Activated naive CD4-positive, alpha-beta T cell treated with anti-CD3 and anti-CD28 coated beads for 36 hours (primary cell): ENCODE measurements at regions not wholly inside any gene's neighbourhood (a gene's known extent, or its start where the extent isn't known, plus 50 kb on each side); places are given as distances from the start of the nearest gene placed in this dataset.
"Not testable (repeated sequence)": the region's sequence is repeated elsewhere in the genome, so short reads cannot be mapped to it uniquely, and the experiment has no call there.

Experiments used
- CTCF ChIA-PET: fragments of 350-600 bp; sonication (Branson Sonifier 250); formaldehyde crosslinking; loops from one replicate; lab custom pipeline; 2021; ENCODE audit warnings: antibody characterized with exemption; lab: Charles Lee
- DNase-seq: peaks from one replicate; pipeline ENCODE4 v3.0.0-alpha.2; 2020
- H3K27ac Mint-ChIP-seq: one replicate; pipeline ENCODE4 v1.8.0; 2021; ENCODE audit warnings: mild to moderate bottlenecking, mixed read lengths
- H3K27me3 Mint-ChIP-seq: one replicate; pipeline ENCODE4 v1.8.0; 2021; ENCODE audit warnings: low read depth, mixed read lengths
- H3K36me3 Mint-ChIP-seq: one replicate; pipeline ENCODE4 v1.8.0; 2021; ENCODE audit warnings: low read depth, mixed read lengths
- H3K4me1 Mint-ChIP-seq: one replicate; pipeline ENCODE4 v1.8.0; 2021; ENCODE audit warnings: low read depth, mixed read lengths
- H3K4me3 Mint-ChIP-seq: one replicate; pipeline ENCODE4 v1.8.0; 2021; ENCODE audit warnings: mild to moderate bottlenecking, moderate library complexity, mixed read lengths
- H3K9me3 Mint-ChIP-seq: one replicate; pipeline ENCODE4 v1.8.0; 2021; ENCODE audit warnings: mixed read lengths
- intact Hi-C: fragments of 100-400 bp; cut with micrococcal nuclease; formaldehyde crosslinking; loops from one replicate; pipeline ENCODE4 v1.15.1; 2023

DNA sequence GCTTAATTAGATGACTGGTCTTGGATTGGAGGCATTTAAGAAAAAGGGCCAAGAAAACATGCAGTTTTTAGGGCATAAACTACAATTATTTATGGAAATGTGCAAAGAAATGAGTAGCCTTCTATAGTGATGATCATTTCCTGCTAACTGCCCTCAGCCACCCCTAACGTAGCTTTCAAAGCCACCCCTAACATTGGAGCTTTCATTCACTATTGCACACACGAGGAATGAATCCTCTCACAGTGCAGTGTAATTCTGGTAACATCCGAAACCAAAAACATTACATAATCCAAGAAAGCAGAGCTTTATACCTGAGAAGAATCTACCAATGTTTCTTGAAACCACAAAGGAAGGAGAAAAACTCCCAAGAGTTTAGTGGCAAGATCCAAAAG lies 1003.6 kb downstream of the TMEM121 start:
- no peak for DNase-seq
- intact Hi-C loops = no loop called here
- CTCF ChIA-PET = interaction anchor here (0.6 to 5.2 kb wide), 19 partner anchors 9 to 135 kb away, joined by 3 to 35 read pairs (median 5); no protein-coding TSS in a partner anchor
- no peak overlapping the region for H3K4me3 Mint-ChIP-seq
- no peaks in the 10 kb centered on the region for H3K36me3 Mint-ChIP-seq
- peaks cover 3% of the 10 kb centered on the region for H3K4me1 Mint-ChIP-seq
- H3K27ac Mint-ChIP-seq = no peak overlapping the region
- peaks cover 11% of the 10 kb centered on the region for H3K27me3 Mint-ChIP-seq
- peaks cover 1% of the 10 kb centered on the region for H3K9me3 Mint-ChIP-seq

- no peak overlapping the region for H3K27ac Mint-ChIP-seq
- no peaks in the 10 kb centered on the region for H3K36me3 Mint-ChIP-seq
- CTCF ChIA-PET = interaction anchor here (0.5 to 5.2 kb wide), 26 partner anchors 8 to 505 kb away, joined by 3 to 35 read pairs (median 4); no protein-coding TSS in a partner anchor
- peaks cover 1% of the 10 kb centered on the region for H3K9me3 Mint-ChIP-seq
- peaks cover 16% of the 10 kb centered on the region for H3K27me3 Mint-ChIP-seq
- peaks cover 3% of the 10 kb centered on the region for H3K4me1 Mint-ChIP-seq
- intact Hi-C loops = no loop called here
- H3K4me3 Mint-ChIP-seq = no peak overlapping the region
- peak; percentile 53 for DNase-seq
These were observed 1004.2 kb downstream of the TMEM121 start for GRCh38 chr14:106530423-106531107.

- intact Hi-C loops, H3K36me3 Mint-ChIP-seq, H3K9me3 Mint-ChIP-seq, H3K4me1 Mint-ChIP-seq, H3K4me3 Mint-ChIP-seq, H3K27ac Mint-ChIP-seq: not testable (repeated sequence)
- peaks cover 21% of the 10 kb centered on the region for H3K27me3 Mint-ChIP-seq
- CTCF ChIA-PET = interaction anchor here (0.6 to 4.1 kb wide), 5 partner anchors 8 to 100 kb away, joined by 3 to 23 read pairs (median 8); no protein-coding TSS in a partner anchor
- peak; percentile 18 for DNase-seq
These were observed 1011.2 kb downstream of the TMEM121 start for GRCh38 chr14:106537597-106537996.

DNA sequence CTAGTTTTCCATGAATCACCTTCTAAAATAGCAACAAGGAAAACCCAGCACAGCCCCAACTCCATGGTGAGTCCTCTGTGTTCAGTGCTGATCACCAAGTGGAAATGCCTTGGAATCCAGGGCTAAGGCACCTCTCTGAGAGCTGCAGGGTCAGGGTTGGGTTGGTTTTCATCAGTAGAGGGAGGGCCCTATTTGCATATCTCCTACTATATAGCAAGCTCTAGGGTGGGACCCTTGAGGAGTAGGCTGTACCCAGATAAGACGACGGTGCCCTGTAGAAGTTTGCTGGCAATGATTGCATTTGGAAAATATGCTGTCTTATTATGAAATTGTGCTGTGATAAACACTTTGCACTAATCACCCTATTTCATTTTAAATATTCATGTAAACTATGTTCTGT lies 1011.8 kb downstream of the TMEM121 start:
- no peak for DNase-seq
- peaks cover 21% of the 10 kb centered on the region for H3K27me3 Mint-ChIP-seq
- H3K27ac Mint-ChIP-seq = no peak overlapping the region
- intact Hi-C loops = no loop called here
- H3K4me3 Mint-ChIP-seq = no peak overlapping the region
- CTCF ChIA-PET = interaction anchor here (0.6 to 4.1 kb wide), 13 partner anchors 9 to 99 kb away, joined by 3 to 23 read pairs (median 3); no protein-coding TSS in a partner anchor
- H3K36me3 Mint-ChIP-seq = no peaks in the 10 kb centered on the region
- peaks cover 6% of the 10 kb centered on the region for H3K4me1 Mint-ChIP-seq
- no peaks in the 10 kb centered on the region for H3K9me3 Mint-ChIP-seq

DNA sequence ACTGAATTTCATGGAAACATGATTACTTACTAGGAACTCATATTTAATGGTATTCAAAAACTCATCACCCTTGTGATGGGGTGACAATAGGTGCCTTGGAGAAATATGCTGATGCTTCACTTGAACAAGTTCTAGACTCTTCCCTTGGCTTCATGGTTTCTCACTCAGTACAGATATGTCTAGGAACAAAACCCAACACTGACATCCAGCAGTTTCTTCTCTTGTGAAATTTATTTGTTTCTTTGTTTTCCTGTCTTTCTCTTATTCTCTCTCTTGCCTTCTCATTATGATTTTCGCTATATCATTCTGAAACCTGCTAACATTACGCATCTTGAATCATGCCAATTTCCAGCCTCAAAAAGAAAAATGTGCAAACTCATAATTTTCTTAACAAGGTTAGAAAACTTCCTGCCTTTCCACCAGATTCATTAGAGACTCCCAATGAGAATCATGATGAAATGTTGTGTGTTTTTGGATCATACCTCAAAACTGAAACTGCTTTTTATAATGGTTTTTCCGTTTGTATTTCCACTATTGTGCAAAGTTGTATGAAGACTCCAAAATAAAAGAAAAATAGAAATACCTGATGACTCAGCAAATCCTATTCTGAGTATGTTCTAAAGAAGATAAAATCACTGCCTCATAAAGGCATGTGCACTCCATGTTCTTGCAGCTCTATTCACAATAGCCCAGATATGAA lies 1021.5 kb downstream of the TMEM121 start:
- CTCF ChIA-PET = no interaction called here
- Mint-ChIP-seq H3K4me1 (peaks cover 9% of the 10 kb centered on the region), H3K9me3 (no peaks in the 10 kb centered on the region), H3K27ac (peak overlapping the region; percentile 54), H3K4me3 (no peak overlapping the region), H3K36me3 (no peaks in the 10 kb centered on the region), H3K27me3 (peaks cover 16% of the 10 kb centered on the region)
- DNase-seq = no peak
- intact Hi-C loops = no loop called here

- Mint-ChIP-seq H3K9me3 (no peaks in the 10 kb centered on the region), H3K27me3 (peaks cover 14% of the 10 kb centered on the region), H3K27ac (no peak overlapping the region), H3K36me3 (no peaks in the 10 kb centered on the region), H3K4me1 (peaks cover 9% of the 10 kb centered on the region), H3K4me3 (no peak overlapping the region)
- CTCF ChIA-PET = no interaction called here
- intact Hi-C loops = no loop called here
- DNase-seq = no peak
These were observed 1022.7 kb downstream of the TMEM121 start for GRCh38 chr14:106549064-106549463.

GRCh38 chr14:106551265-106551664 lies 1024.9 kb downstream of the TMEM121 start:
- DNase-seq = peak; percentile 17
- Mint-ChIP-seq H3K4me3 (no peak overlapping the region), H3K9me3 (no peaks in the 10 kb centered on the region), H3K27me3 (peaks cover 12% of the 10 kb centered on the region), H3K27ac (no peak overlapping the region), H3K36me3 (no peaks in the 10 kb centered on the region), H3K4me1 (peaks cover 9% of the 10 kb centered on the region)
- intact Hi-C loops = no loop called here
- CTCF ChIA-PET = interaction anchor here (0.8 to 1.6 kb wide), 5 partner anchors 9 to 135 kb away, joined by 3 to 4 read pairs (median 3); no protein-coding TSS in a partner anchor

DNA sequence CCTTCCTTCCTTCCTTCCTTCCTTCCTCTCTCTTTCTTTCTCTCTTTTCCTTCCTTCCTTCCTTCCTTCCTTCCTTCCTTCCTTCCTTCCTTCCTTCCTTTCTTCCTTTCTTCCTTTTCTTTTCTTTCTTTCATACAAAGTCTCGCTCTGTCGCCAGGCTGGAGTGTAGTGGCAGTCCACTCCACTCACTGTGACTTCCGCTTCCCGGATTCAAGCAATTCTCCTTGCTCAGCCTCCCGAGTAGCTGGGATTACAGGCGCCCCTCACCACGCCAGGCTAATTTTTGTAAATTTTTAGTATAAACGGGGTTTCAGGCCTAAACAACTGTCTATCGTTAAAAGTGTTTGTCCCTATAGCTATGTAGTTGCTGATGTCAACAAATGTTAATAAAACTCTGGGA lies 1029.8 kb downstream of the TMEM121 start:
- DNase-seq, H3K4me3 Mint-ChIP-seq, H3K36me3 Mint-ChIP-seq, H3K27me3 Mint-ChIP-seq, H3K9me3 Mint-ChIP-seq, H3K27ac Mint-ChIP-seq, H3K4me1 Mint-ChIP-seq, intact Hi-C loops: not testable (repeated sequence)
- CTCF ChIA-PET = interaction anchor here (0.7 to 2.9 kb wide), 15 partner anchors 10 to 119 kb away, joined by 3 to 23 read pairs (median 4); no protein-coding TSS in a partner anchor

GRCh38 chr14:106556665-106557289 lies 1030.4 kb downstream of the TMEM121 start:
- Mint-ChIP-seq H3K9me3 (no peaks in the 10 kb centered on the region), H3K27me3 (peaks cover 5% of the 10 kb centered on the region), H3K4me1 (no peaks in the 10 kb centered on the region), H3K4me3 (no peak overlapping the region), H3K27ac (no peak overlapping the region), H3K36me3 (no peaks in the 10 kb centered on the region)
- CTCF ChIA-PET = interaction anchor here (0.7 to 2.9 kb wide), 24 partner anchors 10 to 140 kb away, joined by 3 to 23 read pairs (median 4); no protein-coding TSS in a partner anchor
- peak; percentile 88 for DNase-seq
- intact Hi-C loops = no loop called here

DNA sequence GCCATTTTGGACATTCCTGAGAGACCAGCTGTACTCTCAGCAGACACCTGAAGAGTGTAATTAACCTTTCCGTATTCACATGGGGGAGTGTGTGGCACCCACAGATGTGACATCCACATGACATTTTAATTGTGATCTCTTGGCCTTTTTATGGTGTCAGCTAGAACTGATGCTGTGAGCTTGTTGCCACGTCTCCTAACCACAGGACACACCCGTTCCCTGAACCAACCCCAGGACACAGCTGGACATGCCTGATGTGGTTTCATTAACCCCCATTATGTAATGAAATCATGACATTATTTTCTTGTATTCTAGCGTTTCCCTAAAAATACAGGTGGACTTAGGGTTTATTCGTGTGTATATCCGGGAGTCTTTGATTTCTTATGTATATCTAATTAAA lies 1036.1 kb downstream of the TMEM121 start:
- CTCF ChIA-PET = no interaction called here
- Mint-ChIP-seq H3K36me3 (no peaks in the 10 kb centered on the region), H3K27ac (no peak overlapping the region), H3K27me3 (peaks cover 14% of the 10 kb centered on the region), H3K4me3 (no peak overlapping the region), H3K9me3 (no peaks in the 10 kb centered on the region), H3K4me1 (no peaks in the 10 kb centered on the region)
- intact Hi-C loops = no loop called here
- DNase-seq = no peak

GRCh38 chr14:106564058-106564643 lies 1037.8 kb downstream of the TMEM121 start:
- Mint-ChIP-seq H3K4me3 (no peak overlapping the region), H3K36me3 (no peaks in the 10 kb centered on the region), H3K27me3 (peaks cover 9% of the 10 kb centered on the region), H3K4me1 (no peaks in the 10 kb centered on the region), H3K9me3 (no peaks in the 10 kb centered on the region), H3K27ac (no peak overlapping the region)
- DNase-seq = peak; percentile 82
- CTCF ChIA-PET = interaction anchor here (0.6 to 4.8 kb wide), 31 partner anchors 7 to 301 kb away, joined by 3 to 21 read pairs (median 5); no protein-coding TSS in a partner anchor
- intact Hi-C loops = no loop called here

DNA sequence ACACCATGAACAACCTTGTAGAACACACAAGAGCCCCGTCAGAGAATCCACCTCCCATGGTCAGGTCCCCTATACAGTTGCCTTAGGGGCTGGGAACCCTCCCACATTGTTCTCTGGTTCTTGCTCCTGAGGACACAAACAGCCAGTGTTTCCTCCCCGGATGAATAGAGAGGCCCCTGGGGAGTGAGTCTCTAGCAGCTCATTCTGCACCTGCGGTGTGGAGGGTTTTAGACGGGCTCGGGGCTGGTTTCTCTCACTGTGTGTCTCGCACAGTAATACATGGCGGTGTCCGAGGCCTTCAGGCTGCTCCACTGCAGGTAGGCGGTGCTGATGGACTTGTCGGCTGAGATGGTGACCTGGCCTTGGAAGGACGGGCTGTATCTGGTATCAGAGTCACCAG lies 1052.1 kb downstream of the TMEM121 start:
- no peaks in the 10 kb centered on the region for H3K9me3 Mint-ChIP-seq
- H3K4me3 Mint-ChIP-seq = no peak overlapping the region
- H3K36me3 Mint-ChIP-seq = no peaks in the 10 kb centered on the region
- H3K4me1 Mint-ChIP-seq = no peaks in the 10 kb centered on the region
- H3K27me3 Mint-ChIP-seq = no peaks in the 10 kb centered on the region
- H3K27ac Mint-ChIP-seq = no peak overlapping the region
- DNase-seq = no peak
- CTCF ChIA-PET = interaction anchor here (2.0 kb wide), 1 partner anchor 14 kb away, joined by 4 read pairs; no protein-coding TSS in a partner anchor
- intact Hi-C loops = no loop called here
